NCI-H1092 (cell line): ENCODE measurements at regions not wholly inside any gene's neighbourhood (a gene's known extent, or its start where the extent isn't known, plus 50 kb on each side); places are given as distances from the start of the nearest gene placed in this dataset.
"Not testable (repeated sequence)": the region's sequence is repeated elsewhere in the genome, so short reads cannot be mapped to it uniquely, and the experiment has no call there.

Source experiments
- DNase-seq: peaks from one replicate; lab custom pipeline; 2025; lab: John Stamatoyannopoulos, UW

DNA sequence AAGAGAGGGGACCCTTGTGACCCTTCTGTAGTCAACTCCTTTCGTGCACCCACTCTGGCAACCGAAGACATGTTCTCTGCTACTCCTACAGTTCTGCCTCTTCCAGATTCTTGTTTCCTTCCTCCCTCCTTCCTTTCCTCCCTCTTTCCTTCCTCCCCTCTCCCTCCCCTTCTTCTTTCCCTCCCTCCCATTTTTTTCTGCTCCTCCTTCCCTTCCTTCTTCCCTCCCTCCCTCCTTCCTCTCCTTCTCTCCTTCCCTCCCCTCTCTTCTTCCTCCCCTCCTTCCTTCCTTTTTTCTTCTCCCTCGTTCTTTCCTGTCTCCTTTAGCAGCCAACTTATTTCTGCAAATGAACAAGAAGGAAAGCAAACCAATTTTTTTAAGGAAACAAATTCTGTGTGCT, 111.5 kb downstream of the NPTX2 start:
- DNase-seq: no peak

DNA sequence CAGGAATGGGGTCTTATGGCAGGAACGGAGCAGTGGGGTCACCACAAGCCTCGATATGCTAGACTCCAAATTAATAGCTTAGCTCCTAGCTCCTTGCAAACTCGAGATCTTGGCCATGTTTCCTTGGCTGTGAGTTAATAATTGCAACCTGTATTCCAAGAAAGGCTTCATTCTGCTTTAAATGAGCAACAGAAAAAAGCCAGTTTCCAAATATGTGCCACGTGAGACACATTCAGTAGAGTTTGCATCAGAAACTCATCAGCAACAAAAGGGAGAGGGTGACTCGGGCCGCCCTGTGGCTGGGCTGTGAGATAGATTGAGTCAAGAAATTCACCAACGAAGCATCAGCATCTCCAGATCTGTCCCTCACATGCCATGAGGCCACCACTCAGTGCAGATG, 112.0 kb downstream of the NPTX2 start:
- no peak for DNase-seq

DNA sequence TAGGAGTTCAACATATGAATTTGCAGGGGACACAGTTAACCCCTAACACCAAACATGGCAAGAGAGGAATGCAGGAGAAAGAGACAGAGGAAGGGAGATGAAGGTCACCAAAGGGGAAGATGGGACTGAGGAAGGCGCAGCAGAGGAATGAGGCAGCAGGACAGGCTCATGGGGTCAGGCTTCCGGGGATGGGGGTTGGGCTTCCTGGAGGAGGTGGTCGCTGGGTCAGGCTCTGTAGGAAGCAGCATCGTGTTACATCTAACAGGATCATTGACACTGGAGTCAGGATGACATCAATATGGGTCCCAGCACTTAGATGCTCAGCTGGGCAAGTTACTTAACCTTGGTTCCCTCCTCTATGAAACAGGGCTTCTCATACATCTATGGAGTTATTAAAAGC, 113.2 kb downstream of the NPTX2 start:
- no peak for DNase-seq

DNA sequence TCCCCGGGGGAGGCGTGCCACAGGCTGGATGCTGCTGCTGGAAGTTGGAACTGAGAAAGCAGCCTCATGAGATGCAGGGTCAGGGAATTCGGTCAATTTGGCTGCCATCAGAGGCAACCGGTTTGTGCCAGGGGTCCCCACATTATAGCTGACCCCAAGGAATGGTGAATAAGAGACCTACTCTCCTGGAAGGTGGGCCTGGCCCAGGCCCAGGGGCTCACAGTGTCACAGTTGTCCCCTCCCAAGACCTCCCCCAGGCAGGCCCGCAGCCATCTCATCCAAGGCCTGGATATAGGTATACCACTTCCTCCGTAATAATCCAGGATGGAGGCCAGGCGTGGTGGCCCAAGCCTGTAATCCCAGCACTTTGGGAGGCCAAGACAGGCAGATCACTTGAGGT, 114.6 kb downstream of the NPTX2 start:
- no peak for DNase-seq

DNA sequence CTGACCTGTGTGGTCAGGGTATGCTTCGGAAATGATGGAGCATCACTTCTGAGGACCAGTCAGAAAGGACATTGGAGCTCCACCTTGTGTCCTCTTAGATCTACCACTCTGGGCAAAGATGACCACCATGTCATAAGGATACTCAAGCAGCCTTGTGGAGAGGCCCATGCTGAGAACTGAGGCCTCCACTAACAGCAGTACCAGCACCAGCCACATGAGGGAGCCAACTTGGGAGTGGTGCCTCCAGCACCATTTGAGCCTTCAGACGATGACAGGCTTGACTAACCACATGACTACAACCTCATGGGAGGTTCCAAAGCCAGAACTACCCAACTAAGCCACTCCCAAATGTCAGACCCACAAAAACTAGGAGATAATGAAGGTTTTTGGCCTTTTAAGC, 116.0 kb downstream of the NPTX2 start:
- peak; percentile 19 for DNase-seq

DNA sequence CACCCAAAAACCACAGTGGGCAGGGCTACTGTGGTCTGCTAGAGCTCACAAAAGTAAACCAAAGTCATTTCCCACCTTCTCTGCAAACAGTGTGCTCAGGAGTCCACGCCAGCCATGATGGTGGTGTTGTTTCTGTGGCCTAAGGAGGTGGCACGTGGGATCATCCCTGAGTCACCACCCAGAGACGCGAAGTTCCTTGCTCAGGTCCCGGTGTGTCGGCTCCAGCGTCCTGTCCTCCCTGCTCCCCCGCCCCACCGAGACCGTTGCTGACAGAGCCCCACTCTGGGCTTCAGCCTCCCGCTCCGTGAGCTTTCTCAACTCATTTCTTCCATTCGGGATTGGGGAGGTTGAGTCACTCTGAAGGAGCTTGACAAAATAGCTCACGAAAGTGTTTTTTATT, 118.7 kb downstream of the NPTX2 start:
- DNase-seq: no peak

DNA sequence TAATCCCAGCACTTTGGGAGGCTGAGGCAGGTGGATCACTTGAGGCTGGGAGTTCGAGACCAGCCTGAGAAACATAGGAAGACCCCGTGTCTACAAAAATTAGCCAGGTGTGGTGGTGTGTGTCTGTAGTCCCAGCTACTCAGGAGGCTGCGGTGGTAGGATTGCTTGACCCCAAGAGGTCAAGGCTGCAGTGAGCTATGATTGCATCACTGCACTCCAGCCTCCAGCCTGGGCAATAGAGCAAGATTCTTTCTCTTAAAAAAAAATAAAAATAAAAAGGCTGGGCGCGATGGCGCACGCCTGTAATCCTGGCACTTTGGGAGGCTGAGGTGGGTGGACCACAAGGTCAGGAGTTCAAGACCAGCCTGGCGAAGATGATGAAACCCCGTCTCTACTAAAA, 119.4 kb downstream of the NPTX2 start:
- DNase-seq: not testable (repeated sequence)

DNA sequence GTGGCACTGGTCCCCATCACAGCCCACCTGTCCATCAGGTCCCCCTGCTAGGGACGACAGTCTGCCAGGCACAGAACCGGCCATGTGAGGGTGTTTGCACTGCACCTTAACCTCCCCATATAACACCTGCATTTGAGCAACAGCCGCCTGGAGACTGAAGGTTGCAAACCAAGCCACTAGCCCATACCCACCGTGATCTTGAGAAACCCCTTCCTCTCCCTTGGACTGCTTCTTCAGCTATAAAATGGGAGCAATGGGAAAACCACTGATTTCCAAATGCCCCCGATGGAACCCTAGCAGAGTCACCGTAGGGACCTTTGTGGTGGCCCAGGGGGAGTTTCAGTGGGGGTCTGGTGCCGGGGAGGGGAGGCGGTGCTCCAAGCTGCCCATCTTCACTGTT, 120.1 kb downstream of the NPTX2 start:
- no peak for DNase-seq

DNA sequence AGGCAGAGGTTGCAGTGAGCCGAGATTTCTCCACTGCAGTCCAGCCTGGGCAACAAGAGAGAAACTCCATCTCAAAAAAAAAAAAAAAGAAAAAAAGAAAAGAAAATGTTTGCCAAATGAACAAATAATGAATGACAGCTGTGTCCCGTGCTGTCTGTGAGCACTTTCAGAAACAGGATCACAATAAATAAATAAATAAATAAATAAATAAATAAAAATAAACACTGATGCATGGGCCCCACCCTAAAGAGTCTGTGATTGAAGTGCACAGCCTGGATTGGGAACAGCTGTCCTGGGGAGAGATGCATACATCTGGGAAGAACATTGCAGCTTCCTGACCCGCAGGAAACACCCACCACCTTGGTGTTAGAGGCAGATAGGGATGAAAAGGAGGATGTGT, 123.6 kb downstream of the NPTX2 start:
- no peak for DNase-seq

DNA sequence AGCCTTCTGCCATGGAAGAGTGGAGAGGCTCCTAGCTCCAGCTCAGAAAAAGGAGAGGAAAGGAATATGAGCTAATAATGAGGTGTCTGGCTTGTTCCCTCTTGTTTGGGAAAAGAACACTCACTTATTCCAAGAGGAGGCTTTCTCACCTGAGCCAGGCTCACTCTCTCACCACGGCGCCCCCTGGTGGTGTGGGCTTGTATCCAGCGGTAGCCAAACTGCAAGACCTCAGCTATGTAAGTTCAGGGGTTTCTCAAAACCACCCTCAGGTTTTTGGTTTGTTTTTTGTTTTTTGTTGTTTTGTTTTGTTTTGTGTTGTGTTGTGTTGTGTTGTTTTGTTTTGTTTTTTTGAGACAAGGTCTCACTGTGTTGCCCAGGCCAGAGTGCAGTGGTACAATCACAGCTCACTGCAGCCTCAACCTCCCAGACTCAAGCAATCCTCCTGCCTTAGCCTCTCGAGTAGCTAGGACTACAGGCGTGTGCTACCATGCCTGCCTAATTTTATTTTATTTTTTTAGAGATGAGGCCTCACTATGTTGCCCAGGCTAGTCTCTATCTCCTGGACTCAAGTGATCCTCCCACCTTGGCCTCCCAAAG, 124.0 kb downstream of the TMEM130 start:
- peak; percentile 71 for DNase-seq

DNA sequence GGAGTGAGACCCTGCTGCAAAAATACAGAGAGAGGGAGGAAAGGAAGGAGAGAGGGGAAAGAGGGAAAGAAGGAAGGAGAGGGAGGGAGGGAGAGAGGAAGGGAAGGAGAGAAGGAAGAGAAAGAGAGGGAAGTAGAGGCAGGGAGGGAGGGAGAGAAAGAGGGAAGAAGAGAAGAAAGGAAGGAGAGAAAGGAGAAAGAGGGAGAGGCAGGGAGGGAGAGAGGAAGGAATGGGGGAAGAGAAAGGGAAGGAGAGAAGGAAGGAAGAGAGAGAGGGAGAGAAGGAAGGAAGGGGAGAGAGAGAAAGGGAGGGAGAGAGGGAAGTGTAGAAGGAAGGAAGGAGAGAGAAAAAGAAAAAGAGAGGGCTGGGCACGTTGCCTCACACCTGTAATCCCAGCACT, 121.7 kb downstream of the TMEM130 start:
- no peak for DNase-seq

DNA sequence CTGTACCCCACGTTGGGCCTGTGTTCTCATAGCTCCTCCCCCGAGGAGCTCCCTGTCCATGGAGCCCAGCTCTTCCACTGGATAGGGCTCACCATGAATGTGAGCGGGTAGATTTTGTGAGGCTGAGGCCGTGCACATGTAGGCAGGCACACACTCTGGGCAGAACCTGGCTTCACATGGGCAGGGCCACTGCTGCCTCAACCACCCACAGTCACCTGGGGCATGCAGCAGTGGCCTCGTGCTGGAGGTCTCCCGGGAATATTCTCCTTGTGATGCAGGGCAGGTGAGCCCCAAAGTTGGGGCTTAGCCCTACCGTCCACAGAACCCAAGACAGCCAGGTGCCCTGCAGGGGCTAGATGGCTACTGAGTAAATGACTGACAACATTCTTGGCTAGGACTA, 116.6 kb downstream of the TMEM130 start:
- DNase-seq: no peak

DNA sequence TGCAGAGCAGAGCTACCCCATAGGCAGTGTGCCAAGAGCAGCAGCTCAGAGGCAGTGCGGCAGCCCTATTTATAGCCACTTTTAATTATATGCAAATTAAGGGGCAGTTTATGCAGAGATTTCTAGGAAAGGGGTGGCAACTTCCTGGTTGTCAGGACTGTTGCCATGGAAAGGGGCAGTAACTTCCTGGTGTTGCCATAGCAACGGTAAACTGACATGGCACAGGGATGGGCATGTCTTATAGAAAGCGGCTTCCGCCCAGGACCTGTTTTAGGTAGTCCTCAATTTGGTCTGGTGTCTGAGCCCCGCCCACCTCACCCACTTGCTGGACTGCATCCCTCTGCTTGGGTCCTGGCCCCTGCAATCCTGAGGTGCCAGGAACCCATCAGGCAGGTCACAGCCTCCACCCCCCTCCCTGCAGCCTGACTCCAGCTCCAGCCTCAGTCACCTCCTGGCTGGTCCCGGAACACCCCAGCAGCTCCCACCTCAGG, 115.8 kb downstream of the TMEM130 start:
- DNase-seq: peak; percentile 21

DNA sequence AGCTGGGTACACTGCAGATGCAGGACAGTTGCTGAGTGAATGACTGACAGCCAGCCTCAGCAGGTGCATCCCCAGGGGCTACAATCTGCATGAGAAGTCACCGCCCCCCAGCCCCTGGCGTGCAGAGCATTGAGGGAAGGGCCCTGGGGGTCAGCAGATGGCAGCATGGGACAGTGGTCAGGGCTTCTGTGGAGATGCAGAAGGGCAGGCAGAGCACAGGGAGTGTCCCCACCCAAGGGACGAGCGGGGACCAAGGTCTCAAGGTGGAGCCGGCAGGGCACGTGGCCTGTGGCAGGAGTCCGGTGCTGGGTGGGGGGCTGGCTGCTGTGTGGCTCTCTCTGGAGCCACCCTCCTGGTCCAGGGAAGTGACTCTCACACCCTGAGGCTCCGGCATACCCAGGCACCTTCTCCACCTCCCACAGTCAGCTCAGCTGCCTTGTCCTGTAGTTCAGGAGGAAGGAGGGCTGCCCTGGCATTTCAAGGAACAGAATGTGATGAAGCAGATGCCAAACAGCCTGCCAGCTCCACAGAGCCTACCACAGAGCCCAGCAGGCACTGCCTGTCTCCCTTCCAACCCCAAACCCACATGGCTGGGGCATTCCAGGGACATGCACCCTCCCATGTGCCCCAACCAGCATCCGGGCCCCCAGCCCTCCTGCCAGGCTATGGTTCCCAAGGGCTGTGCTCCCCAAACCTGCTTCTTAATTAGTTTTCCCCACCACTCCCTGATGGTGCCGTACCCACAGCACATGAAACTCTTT, 114.5 kb downstream of the TMEM130 start:
- peak; percentile 41 for DNase-seq

DNA sequence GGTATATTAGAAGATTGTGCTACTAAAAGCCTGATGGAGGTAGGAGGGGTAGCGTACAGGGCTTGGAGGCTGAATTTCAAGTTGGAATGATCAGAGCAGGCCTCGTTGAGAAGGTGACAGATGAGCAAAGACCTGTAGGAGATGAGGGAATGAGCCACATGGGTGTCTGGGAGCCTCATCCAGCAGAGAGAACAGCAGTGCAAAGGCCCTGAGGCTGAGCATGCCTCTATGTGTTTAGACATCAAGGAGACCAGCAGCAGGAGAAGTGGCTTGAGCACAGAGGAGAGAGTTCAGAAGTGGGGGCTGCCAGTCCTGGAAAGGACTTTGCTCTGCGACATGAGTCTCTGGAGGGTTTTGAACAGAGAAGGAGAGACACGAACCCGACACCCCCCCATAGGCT, 111.7 kb downstream of the TMEM130 start:
- no peak for DNase-seq

DNA sequence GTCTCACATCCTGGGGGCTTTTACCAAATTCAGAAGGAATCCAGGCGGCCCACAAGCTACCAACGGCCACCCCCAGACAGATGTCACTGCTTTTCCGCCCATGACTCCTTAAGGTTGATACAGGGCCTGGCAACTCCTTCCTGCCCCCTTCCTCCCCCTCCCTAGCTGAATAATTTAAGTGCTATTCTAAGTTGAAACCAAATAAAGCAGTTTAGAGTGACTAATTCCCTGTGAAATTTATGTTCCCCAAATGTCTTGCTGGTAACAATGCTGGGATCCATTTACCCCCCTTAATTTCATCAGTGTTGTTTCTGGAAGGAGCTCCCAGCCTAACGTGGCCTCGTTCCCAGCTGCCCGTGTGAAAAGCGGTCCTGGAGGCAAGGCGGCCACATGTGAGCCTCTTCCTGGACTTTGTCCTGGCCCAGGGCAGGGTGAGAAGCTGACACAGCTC, 109.6 kb downstream of the TMEM130 start:
- DNase-seq: no peak

DNA sequence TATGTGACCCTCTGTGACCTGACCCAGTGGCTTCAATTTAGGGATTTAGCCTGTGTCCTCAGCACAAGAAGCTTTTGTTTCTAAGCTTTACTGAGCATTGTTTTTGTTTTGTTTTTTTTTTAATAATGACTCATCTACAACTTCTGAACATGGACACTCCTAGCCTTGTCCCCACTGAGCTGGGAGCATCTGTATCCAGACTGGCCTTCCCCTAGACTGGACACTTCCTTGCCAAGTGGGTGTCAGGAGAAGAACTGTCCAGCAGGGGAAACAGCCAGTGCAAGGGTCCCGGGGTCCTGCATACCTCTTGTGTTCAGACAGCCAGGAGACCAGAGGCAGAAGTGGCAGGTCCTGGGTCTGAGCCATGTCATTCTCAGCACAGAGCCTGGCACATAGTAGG, 108.6 kb downstream of the TMEM130 start:
- DNase-seq: no peak

DNA sequence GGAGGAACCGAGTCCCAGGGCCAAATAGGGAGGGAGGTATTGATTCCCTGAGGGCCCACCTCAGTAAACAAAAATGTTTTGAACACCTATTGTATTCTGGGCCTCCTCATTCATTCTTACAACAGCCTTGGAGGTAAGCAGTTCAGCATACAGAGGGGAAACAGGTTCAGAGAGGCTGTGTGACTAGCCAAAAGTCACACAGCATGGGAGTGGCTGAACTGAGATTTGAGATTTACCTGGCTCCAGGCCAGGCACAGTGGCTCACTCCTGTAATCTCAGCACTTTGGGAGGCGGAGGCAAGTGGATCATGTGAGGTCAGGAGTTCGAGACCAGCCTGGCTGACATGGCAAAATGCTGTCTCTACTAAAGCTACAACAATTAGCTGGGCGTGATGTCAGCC, 107.2 kb downstream of the TMEM130 start:
- DNase-seq: no peak

DNA sequence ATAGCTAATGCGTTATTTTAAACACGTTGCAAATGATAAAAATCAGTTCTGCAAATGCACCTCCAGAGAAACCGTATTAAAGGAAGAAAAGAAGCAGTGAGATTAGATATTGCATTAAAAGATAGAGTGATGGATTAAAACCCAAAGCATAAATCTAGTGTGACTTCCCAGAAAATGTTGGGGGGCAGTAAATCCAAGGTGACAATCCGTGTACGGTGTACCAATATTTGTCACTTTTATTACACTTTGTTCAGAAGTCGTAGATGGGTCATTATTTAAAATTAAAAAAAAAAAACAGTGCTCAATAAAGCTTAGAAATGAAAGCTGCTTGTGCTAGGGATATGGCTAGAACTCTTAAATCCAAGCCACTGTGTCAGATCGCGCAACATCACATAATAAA, 106.4 kb downstream of the TMEM130 start:
- DNase-seq: no peak

DNA sequence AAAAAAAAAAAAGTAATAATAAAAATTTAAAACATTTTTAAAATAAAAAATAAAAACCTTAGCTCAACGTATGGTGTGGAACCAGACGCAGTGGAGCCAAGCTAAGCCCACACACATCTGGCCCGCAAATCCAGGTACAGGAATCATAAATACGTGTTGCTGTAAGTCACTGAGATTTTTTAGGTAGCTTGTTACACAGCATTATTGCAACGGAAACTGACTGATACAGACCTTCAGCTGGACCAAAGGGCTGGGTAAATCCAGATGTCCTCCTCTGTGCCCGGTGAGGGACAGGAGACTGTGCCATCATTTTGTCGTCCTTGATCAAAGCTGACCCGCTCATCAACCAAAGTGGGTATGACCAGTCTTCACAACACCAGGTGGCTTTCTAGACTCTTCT, 104.9 kb downstream of the TMEM130 start:
- no peak for DNase-seq

DNA sequence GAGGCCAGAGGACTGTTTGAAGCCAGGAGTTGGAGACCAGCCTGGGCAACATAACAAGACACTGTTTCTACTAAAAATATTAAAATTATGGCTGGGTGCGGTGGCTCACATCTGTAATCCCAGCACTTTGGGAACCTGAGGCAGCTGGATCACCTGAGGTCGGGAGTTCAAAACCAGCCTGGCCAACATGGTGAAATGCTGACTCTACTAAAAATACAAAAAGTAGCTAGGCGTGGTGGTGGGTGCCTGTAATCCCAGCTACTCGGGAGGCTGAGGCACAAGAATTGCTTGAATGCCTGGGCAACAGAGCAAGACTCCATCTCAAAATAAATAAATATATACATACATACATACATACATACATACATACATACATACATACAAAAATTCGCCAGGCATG, 99.7 kb downstream of the TMEM130 start:
- DNase-seq: not testable (repeated sequence)

DNA sequence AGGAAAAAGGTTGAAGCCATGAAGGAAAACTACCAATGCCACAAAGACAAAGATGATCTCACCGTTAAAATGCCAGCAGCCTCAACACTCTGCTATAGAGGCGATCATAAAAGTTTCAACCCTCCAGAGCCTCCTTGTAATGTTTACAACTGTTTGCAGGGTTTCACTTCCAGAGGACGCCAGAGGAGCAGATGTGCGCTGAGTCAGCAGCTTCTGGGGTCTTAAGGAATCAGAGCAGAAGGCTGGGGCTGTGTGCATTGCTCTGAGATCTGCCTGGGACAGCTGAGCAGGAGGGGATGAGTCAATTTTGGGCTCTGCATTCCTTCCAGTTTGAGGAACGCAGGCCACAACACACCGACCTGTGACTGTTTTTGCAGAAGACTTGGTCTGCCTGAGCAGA, 98.3 kb downstream of the TMEM130 start:
- DNase-seq: no peak

DNA sequence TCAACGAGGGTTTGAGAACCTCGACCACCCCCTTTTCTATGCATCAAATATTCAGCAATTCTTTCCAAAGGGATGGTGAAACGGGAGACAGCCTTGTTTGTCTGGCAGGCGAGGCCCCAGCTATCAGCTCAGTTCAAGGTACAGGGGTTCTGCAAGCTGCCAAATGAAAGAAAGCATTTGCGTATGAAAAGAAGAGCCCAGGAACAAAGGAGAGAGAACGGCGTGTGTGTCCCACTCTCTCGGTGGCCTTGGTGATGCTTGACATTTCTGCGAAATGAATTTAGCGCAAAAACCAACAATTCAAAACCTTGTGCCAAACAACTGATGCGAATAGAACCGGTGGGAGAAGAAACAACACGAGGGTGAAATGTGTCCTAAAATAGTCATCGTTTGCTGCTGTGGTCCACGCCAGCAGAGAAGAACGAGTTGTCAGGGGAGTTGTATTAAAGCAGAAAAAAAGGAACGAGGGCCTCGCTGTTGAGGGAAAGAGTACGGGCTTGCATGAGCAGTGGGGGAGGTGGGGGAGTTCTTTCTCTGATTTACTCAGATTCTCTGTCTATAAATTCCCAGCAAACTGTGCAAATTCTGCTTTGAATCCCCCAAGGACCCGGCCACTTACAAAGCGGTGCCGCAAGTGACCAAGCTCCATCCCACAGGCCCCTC, 97.7 kb downstream of the TMEM130 start:
- DNase-seq: no peak
